DOHH2 (cell line): ENCODE measurements at regions not wholly inside any gene's neighbourhood (a gene's known extent, or its start where the extent isn't known, plus 50 kb on each side); places are given as distances from the start of the nearest gene placed in this dataset.

Experiments used
- EZH2phosphoT487 ChIP-seq: fragments of 200-600 bp; sonication (generic); IDR thresholded peaks from 2 replicates; pipeline ENCODE4 v1.6.1; 2017; ENCODE audit warnings: borderline replicate concordance, mild to moderate bottlenecking, antibody characterized with exemption, low read length, moderate library complexity, mixed read lengths
- TF ChIP-seq, protein P1 (sequence below): fragments of 200-600 bp; sonication (generic); IDR thresholded peaks from one replicate; pipeline ENCODE4 v1.5.1; 2014; ENCODE audit warnings: antibody characterized with exemption, mild to moderate bottlenecking, low read depth, low read length; ENCODE audit not compliant: poor library complexity, severe bottlenecking

DNA sequence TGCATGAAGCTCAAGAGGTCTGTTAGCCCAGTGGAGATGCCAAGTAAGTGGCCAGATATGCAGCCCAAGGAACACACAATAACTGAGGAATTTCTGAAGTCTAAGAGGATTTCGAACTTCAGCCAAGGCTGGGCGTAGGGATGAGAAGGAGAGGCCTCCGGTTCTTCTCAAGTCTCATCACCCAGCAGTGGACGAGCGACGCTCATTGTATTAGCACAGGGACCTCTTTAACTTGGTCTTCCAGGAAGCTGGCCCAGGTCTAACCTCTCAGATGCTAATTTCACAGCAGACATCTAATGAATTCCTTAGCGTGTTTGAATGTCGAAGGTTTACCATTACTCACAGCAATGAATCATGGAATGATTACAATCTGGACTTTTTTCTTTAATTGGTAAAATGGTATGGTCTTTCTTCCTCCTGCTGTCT is 85.0 kb downstream of the HES1 start:
- TF ChIP-seq, protein P1, sequence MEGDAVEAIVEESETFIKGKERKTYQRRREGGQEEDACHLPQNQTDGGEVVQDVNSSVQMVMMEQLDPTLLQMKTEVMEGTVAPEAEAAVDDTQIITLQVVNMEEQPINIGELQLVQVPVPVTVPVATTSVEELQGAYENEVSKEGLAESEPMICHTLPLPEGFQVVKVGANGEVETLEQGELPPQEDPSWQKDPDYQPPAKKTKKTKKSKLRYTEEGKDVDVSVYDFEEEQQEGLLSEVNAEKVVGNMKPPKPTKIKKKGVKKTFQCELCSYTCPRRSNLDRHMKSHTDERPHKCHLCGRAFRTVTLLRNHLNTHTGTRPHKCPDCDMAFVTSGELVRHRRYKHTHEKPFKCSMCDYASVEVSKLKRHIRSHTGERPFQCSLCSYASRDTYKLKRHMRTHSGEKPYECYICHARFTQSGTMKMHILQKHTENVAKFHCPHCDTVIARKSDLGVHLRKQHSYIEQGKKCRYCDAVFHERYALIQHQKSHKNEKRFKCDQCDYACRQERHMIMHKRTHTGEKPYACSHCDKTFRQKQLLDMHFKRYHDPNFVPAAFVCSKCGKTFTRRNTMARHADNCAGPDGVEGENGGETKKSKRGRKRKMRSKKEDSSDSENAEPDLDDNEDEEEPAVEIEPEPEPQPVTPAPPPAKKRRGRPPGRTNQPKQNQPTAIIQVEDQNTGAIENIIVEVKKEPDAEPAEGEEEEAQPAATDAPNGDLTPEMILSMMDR, result no peak
- TF ChIP-seq EZH2phosphoT487, result no peak
